Ishikawa (cell line): ENCODE measurements at regions not wholly inside any gene's neighbourhood (a gene's known extent, or its start where the extent isn't known, plus 50 kb on each side); places are given as distances from the start of the nearest gene placed in this dataset.

ENCODE experiments used
- CEBPB ChIP-seq: IDR thresholded peaks from 2 replicates; pipeline ENCODE4 v1.6.1; 2012
- CREB1 ChIP-seq: IDR thresholded peaks from 2 replicates; pipeline ENCODE4 v1.6.1; 2012; ENCODE audit warnings: low read depth
- EGR1 ChIP-seq: IDR thresholded peaks from 2 replicates; pipeline ENCODE4 v1.6.1; 2012
- EP300 ChIP-seq: IDR thresholded peaks from 2 replicates; pipeline ENCODE4 v1.6.1; 2012; ENCODE audit warnings: borderline replicate concordance
- FOXM1 ChIP-seq: IDR thresholded peaks from 2 replicates; pipeline ENCODE4 v1.6.1; 2012; ENCODE audit warnings: low read depth, borderline replicate concordance
- NFIC ChIP-seq: IDR thresholded peaks from 2 replicates; pipeline ENCODE4 v1.6.1; 2012
- RAD21 ChIP-seq: IDR thresholded peaks from 2 replicates; pipeline ENCODE4 v1.6.1; 2012; ENCODE audit warnings: low read depth
- TAF1 ChIP-seq: IDR thresholded peaks from 2 replicates; pipeline ENCODE4 v1.6.1; 2012; ENCODE audit warnings: low read depth, mild to moderate bottlenecking
- TCF12 ChIP-seq: IDR thresholded peaks from 2 replicates; pipeline ENCODE4 v1.6.1; 2012; ENCODE audit warnings: low read depth
- TEAD4 ChIP-seq: IDR thresholded peaks from 2 replicates; pipeline ENCODE4 v1.6.1; 2012
- YY1 ChIP-seq: IDR thresholded peaks from 2 replicates; pipeline ENCODE4 v1.6.1; 2012; ENCODE audit warnings: low read depth
- ZBTB7A ChIP-seq: IDR thresholded peaks from 2 replicates; pipeline ENCODE4 v1.6.1; 2012; ENCODE audit warnings: low read depth
- TF ChIP-seq, protein P1 (sequence below): IDR thresholded peaks from 2 replicates; pipeline ENCODE4 v1.6.1; 2012
- TF ChIP-seq, protein P2 (sequence below): IDR thresholded peaks from 2 replicates; pipeline ENCODE4 v1.6.1; 2012; ENCODE audit warnings: low read depth, mild to moderate bottlenecking
- TF ChIP-seq, protein P3 (sequence below): IDR thresholded peaks from 2 replicates; pipeline ENCODE4 v1.6.1; 2012

DNA sequence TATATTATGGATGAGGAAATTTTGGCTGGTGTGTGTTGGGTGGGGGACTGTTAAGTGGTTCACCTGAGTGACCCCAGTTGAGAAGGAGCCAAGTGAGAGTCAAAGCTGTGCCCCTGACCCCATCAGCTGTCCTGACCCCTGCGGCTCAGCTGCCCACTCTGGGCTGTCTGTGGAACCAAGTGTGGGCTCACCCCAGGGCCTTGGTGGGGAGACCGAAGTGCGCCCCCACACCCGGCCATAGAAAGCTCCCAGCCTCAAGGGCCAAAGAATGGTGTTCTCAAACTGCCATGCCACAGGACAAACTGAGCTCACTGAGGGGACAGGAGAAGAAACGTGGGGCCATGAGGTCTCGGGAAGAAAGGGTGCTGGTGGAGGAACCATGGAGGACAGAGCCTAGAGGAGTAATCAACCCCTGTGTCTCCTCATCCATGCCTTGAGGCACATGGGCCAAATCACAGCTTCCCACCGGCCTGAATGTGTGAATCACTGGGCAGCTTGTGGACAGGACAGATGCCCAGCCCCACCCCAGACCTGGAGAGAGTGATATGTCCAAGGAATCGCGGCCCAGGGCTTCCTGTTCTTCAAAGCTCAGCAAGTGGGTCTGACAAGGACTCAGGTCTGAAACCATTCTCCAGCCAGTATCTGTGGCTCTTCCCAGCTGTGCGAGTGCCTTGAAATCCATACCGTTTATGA, 86.2 kb upstream of the CACUL1 start:
- TF ChIP-seq YY1 (no peak), CEBPB (no peak), TAF1 (no peak), EP300 (no peak), NFIC (no peak), TEAD4 (no peak), RAD21 (no peak), CREB1 (no peak), TCF12 (no peak), FOXM1 (no peak), EGR1 (no peak)
- TF ChIP-seq, protein P1, sequence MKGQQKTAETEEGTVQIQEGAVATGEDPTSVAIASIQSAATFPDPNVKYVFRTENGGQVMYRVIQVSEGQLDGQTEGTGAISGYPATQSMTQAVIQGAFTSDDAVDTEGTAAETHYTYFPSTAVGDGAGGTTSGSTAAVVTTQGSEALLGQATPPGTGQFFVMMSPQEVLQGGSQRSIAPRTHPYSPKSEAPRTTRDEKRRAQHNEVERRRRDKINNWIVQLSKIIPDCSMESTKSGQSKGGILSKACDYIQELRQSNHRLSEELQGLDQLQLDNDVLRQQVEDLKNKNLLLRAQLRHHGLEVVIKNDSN = no peak
- TF ChIP-seq, protein P2, sequence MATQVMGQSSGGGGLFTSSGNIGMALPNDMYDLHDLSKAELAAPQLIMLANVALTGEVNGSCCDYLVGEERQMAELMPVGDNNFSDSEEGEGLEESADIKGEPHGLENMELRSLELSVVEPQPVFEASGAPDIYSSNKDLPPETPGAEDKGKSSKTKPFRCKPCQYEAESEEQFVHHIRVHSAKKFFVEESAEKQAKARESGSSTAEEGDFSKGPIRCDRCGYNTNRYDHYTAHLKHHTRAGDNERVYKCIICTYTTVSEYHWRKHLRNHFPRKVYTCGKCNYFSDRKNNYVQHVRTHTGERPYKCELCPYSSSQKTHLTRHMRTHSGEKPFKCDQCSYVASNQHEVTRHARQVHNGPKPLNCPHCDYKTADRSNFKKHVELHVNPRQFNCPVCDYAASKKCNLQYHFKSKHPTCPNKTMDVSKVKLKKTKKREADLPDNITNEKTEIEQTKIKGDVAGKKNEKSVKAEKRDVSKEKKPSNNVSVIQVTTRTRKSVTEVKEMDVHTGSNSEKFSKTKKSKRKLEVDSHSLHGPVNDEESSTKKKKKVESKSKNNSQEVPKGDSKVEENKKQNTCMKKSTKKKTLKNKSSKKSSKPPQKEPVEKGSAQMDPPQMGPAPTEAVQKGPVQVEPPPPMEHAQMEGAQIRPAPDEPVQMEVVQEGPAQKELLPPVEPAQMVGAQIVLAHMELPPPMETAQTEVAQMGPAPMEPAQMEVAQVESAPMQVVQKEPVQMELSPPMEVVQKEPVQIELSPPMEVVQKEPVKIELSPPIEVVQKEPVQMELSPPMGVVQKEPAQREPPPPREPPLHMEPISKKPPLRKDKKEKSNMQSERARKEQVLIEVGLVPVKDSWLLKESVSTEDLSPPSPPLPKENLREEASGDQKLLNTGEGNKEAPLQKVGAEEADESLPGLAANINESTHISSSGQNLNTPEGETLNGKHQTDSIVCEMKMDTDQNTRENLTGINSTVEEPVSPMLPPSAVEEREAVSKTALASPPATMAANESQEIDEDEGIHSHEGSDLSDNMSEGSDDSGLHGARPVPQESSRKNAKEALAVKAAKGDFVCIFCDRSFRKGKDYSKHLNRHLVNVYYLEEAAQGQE = no peak
- TF ChIP-seq, protein P3, sequence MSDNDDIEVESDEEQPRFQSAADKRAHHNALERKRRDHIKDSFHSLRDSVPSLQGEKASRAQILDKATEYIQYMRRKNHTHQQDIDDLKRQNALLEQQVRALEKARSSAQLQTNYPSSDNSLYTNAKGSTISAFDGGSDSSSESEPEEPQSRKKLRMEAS = no peak

DNA sequence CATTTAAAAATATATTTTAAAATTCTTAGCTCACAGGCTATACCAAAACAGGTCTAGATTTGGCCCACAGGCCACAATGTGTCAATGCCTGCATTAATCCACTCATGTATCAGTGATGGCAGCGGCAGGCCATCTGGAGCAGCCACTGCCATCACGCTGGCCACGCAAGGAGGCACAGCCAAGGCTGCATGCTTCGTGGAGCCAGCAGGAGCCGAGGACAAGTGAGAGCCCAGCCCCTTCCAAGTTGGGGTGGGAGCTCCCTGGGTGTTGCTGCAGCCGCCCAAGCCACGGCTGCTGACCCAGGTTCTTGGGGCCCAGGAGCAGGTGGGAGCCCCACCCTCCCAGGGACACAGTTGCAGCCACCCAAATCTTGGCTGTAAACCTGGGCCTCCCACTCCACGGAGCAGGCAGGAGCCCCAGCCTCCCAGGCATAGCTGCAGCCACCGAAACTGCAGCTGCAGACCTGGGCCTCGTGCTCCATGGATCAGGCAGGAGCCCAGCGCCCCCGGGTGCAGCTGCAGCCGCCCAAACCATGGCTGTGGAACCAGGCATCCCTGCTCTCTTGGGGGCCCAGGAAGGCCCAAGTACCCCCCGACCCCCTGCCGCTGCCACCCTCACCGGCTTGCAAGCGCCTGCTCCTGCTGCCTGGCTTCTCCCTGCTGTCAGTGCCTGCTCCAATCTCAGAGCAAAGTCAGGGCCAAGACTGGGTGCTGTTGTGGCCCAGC, 87.3 kb upstream of the CACUL1 start:
- TF ChIP-seq TEAD4 (no peak), EP300 (no peak), FOXM1 (no peak), YY1 (no peak), RAD21 (no peak), NFIC (no peak), TCF12 (no peak), CREB1 (no peak), EGR1 (no peak), CEBPB (no peak), ZBTB7A (no peak)
- TF ChIP-seq, protein P3 = no peak
- TF ChIP-seq, protein P1 = no peak
- TF ChIP-seq, protein P2 = no peak

DNA sequence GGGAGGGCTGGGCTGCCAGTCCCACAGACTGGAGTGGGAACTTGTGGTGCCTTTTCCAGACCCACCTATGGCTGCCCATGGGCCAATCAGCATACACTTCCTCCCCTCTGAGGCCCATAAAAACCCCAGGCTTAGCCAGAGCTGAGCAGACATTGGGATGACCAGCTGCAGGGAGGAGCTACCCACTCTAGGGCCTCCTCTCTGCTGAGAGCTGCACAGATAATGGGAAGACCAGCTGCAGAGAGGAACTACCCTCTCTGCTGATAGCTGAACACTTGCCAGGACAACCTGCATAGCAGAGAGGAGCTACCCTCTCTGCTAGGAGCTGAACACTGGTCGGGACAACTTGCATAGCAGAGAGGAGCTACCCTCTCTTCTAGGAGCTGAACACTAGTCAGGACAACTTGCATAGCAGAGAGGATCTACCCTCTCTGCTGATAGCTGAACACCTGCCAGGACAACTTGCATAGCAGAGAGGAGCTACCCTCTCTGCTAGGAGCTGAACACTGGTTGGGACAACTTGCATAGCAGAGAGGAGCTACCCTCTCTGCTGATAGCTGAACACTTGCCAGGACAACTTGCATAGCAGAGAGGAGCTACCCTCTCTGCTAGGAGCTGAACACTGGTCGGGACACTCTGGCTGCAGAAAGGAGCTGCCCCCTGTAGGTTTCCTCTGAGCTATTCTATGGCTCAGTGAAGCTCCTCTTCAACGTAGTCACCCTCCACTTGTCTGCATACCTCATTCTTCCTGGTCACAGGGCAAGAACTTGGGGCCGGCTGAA, 88.3 kb upstream of the CACUL1 start:
- TF ChIP-seq ZBTB7A (0 out of 2 replicates have a peak, but pooled peaks have one; percentile 42), YY1 (no peak)

DNA sequence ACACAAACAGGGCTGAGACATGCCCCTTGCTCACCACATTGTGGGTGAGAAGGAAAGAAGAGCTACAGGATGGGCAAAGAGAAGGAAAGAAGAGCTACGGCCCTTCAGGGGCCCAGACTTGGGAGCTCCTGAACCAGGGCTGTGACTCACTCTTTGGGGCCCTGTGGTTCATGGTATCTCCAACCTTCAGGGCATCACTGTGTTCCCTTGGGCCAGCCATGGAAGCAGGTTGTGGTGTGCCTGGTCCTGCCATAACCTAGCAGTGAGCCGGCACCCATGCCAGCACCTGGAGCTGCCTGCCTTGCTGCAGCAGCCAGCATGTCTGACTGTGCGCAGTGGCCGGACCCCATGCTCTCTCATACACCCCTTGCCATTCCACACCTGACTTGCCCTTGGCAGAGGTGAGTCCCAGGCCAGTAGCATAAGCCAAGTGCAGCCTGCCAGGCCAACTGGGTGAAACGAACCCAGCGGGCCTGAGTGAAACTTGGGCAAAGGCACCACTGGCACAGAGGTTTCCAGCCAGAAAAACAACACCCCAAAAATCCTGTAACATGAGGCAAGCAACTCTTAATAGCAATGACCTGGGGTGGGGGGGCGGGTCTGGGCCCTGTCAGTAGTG, 89.0 kb upstream of the CACUL1 start:
- TF ChIP-seq CEBPB (no peak), TCF12 (no peak)

DNA sequence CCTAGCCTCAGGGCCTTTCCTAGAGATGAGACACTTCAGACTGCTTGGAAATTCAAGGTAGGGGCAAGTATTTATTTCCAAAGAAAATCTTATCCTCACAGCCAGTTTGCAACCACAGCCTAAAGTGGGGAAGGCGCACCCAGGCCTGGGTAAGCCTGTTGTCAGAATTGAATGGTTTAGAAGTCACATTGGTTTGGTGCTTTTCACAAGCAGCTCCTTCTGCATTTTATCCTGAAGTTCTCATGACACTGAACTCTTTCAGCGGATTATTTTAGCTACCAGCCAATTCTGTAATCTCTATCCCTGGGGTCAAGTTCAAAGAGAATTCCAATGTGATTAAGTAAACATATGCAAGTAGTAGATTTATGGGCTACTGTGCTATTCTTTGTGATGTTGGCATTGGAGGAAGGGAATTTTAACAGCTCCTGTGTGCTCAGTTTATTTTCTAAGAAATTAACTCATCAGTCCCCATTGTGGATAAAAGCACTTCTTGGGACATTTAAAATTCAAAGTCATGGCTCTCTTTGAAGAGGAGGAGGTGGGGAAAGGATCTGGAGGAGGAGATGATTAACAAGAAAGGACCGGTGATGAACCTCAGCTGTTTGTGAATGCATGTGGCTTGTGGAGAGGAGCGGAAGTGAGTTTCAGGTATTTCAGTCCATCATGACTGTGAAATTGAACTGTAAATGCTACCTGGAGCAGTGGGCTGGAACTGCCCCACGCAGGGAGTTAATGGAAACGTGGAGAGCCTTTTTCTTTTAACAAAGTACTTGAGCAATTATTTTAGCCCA, 90.2 kb upstream of the CACUL1 start:
- TF ChIP-seq FOXM1 (peak; percentile 73), TAF1 (no peak), CREB1 (no peak), TEAD4 (peak; percentile 80), EP300 (peak; percentile 83), CEBPB (peak; percentile 67), NFIC (peak; percentile 54; the same call in 1 of the 2 replicates), ZBTB7A (no peak), TCF12 (peak; percentile 94), RAD21 (no peak)
- TF ChIP-seq, protein P1 = peak; percentile 20; the same call in 1 of the 2 replicates
- TF ChIP-seq, protein P3 = peak; percentile 52; the same call in 1 of the 2 replicates
